Effector CD8-positive, alpha-beta T cell (primary cell): ENCODE measurements at regions not wholly inside any gene's neighbourhood (a gene's known extent, or its start where the extent isn't known, plus 50 kb on each side); places are given as distances from the start of the nearest gene placed in this dataset.
"Not testable (repeated sequence)": the region's sequence is repeated elsewhere in the genome, so short reads cannot be mapped to it uniquely, and the experiment has no call there.

Source experiments
- DNase-seq: peaks from one replicate; lab custom pipeline; 2025; lab: John Stamatoyannopoulos, UW

DNA sequence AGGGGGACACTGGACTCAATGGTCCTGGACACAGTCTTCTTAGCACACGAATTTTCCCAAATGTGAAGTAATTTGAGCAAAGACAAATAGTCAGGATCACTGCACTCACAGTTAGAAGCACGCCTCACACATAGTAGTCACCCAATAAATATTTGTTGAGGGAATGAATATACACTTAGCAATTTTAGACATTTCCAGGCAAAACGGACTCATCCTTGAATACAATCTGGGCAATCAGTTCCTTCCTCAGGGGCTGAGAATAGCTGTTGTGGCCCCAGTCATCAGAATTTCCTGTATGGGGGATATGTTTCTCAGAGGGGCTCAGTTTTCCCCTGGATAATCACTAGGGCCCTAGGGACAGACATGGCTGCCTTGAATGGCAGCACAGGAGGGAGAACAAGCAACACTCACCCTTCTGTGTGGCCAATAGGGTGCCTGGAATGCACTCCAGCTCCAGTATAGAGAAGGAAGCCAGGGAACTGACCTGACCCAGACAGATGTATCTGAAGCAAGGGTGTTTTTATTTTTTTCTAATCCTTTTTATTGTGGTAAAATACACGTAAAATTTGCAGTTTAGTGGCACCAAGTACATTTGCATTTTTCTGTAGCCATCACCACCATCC is 282.7 kb upstream of the ZNF32 start:
- DNase-seq: no peak

DNA sequence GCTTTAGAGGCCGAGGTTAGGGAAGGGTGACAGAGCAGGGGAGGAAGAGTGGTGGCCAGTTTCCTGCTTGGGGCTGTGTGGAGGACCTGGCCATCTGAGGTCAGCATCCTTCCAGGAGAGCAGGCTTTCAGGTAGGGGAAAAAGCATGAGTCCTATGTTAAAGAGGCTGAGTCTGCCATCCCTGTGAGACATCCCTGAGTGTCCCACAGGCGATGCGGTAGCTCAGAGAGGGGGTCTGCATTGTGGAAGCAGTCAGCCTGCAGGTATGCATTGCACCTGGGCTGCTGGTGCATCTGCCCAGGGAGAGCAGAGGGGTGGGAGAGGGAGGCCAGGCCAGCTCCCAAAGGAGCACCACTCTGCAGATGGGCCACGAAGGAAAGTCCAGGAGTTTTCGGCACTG is 282.1 kb upstream of the ZNF32 start:
- no peak for DNase-seq

DNA sequence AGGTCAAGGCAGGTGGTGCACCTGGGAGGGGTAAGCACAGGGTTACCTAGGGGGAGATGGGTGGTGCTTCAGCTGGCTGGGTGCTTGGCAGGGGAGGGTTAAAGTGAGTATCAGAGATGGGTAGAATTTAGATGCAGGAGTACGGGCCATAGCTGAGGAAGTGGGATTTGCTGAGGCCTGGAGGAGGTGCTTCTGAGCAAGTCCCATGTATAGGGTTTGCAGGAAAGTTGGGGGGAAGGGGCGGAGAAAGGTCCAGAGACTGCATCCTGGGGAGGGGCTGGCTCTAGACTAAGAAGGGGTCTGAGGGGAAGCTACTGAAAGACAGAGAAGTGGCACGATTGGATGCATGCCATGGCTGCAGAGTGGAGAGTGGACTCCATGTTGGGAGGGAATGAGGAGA is 281.6 kb upstream of the ZNF32 start:
- no peak for DNase-seq

DNA sequence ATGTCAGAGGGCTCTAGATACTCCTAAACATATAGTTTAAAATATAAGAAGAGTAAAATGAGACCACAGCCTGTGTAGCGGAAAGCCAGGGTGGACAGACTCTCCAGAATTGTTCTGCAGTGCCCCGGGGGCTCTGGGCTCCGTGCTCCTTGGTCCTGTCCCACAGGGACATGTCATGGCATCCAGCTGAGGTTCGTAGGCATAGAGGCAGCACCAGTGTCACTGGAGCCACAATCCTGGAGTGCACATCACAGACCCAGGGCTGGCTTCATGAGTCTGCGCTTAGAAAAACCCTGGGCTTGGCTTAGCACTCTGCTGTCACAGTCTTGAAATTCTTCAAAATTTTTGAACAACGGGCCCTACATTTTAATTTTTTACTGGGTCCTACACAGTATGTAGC is 280.4 kb upstream of the ZNF32 start:
- DNase-seq: no peak

DNA sequence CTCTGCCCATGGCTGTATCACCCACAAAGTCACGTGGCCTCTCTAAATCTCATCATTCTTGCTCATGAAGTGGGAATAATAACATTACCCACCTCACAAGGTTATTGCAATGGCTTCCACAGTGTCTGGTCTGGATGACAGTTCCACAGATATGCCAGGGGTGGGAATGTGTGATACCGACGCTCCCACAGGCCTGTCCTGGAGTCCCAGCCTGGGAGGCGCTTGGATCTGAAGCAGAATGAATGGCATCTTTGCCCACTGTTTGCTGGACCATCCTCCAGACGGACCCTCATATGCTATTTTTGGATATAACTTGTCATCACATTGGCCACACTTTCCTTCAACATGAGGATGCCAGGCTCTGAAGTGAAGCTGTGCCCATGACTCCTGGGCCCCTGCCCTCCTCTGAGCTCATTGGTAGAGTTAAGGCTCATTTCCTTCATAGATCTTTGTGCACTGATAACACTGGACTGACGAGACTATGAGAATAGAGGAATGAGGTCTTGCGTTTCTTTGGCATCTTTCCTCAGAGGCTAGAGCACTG is 279.8 kb upstream of the ZNF32 start:
- DNase-seq: no peak

DNA sequence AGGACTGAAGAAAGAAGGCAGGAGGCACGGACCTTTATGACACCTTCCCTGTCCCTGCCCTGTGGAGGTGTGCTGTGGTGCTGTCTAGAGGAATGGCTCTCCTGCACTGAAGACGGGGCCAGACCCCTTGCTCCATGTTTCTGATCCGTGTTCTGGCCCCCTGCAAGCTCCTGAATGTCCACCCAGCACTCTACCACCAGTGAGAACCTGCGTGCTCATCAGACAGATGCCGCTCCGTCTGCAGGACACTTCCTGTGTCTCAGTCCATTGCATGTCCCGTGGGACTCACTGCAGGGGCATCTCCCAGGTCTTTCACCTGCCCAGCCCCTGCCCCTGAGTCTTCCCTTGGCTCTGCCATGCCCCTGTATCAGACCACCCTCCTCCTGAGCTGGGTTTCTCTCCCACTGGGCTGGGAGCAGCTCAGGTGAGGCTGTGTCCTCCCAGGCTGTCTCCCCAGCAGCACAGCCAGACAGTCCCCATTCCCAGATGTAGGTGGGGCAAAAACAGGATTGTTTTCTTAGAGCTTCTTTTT is 278.3 kb upstream of the ZNF32 start:
- no peak for DNase-seq

DNA sequence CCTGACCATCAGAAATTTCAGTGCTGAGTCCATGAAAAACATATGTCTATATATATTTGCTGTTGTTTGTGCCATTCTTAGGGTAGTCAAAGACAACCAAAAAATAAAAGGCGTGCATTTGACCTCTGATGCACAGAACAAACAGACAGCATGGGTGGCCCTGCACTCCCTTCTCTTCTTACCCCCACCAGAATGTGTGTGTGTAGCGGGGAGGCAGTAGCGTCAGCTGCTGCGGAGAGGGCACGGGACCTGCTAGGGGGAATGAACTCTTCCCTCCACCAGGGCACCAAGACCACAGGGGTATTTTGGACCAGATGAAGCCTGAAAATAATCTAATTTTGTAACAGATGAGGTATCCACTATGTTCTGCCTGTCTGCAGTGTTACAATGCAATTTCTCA is 277.7 kb upstream of the ZNF32 start:
- DNase-seq: no peak

DNA sequence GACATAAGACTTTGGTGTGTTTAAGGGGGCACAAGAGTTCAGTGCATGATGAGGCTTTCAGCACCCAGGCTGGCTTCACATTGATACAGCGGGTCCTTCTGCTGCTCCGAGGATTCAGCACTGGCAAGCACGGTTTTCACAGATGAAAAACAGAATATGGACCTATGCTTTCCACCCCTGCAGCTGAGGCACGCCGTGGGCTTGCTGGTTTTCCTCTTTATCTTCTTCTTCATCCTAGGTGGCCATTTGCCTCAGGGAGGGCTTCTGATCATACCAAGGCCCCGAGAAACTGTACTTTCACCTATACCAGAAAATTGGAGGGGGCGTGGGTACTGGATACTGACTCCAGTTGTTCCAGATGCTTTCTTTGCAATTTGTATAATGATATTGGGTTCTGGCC is 277.1 kb upstream of the ZNF32 start:
- no peak for DNase-seq

DNA sequence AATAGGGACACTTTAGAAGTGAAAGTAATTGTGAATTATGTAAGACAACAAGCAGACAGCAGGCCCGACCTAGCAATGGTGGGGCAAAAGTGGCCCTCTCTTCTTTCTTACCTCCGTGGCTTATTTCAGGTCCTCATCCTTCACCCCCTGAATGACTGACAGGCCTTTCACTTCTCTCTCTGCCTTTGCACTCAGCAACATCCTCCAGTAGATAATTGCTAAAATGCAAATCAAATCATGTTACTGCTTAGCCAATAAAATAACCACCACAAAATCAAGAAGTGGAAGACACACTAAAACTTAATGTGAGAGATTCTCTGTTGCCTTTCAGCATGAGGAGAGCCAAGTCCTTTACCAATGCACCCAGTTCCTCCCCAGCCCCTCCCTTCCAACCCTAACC is 274.6 kb upstream of the ZNF32 start:
- no peak for DNase-seq

DNA sequence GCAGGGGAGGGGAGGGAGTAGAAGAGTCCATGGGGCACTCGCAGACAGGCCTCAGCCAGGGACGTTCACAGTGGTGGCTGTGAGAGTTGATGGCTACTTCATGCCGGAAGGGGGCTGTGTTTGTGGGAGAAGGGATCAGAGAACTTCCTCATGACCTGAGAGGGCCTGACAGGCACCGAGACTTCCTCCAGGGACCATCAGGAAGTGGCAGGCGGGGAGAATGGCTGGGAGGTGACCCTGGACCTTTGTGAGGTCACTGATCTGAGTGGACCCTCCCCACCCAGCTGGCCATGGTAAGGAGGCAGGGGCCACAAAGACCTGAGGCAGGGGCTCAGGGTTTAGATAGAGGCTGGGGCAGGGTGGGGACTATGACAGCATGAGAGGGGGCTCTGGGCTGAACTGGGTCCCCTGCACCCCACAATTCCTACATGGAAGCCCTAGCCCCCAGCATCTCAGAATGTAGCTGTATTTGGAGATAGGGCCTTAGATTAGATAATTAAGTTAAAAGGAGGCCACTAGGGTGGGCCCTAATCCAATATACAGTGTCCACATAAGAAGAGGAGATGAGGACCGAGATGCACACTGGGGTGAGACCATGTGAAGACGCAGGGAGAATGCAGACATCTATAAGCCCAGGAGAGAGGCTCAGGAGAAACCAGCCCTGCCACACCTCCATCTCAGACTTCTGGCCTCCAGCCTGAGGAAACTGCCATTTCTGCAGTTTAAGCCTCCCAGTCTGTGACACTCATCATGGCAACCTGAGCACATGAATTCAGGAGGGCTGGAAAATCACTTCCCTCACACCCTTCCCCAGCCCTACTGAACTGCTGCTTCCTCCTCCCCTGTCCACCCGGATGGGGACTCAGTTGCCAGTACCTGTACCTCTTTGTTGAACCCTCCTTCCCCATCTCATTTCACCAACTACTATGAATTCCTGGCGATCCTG is 273.9 kb upstream of the ZNF32 start:
- no peak for DNase-seq

DNA sequence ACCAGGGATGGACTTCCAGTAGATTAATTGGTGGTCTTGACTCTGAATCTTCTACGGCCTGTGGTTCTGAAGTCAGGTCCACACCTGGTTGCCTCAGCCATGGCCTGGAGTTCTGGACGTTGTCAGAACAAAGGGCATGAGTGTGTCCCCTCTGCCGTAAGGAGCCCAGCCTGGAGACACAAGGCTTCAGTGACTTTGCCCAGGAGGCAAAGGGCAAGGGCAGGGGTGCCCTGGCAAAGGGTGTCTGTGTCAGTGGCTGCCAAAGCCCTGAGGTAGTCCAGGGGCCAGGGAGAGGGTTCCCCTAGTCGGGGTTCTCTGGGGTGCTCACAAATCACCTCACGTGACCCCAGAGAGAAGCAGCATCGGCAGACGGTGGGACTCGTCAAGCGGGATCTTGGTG is 273.2 kb upstream of the ZNF32 start:
- DNase-seq: no peak

DNA sequence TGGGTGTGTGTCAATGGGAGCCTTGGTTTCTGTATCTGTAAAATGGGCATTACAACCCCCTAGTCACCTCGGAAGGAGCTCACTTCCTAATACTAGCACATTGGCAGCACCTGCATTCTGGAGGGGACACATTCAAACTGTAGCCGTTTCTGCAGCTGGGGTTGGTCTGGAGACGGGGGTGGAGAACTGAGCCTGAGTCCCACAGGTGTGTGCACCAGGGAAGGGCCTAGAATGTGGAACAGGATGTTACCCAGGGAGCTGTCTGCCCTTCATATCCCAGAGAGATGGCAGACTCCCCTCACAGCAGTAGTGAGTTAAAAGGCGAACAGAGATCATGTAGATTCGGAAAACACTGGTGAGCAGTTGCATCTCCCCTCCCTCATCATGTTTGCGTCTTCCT is 272.8 kb upstream of the ZNF32 start:
- no peak for DNase-seq

DNA sequence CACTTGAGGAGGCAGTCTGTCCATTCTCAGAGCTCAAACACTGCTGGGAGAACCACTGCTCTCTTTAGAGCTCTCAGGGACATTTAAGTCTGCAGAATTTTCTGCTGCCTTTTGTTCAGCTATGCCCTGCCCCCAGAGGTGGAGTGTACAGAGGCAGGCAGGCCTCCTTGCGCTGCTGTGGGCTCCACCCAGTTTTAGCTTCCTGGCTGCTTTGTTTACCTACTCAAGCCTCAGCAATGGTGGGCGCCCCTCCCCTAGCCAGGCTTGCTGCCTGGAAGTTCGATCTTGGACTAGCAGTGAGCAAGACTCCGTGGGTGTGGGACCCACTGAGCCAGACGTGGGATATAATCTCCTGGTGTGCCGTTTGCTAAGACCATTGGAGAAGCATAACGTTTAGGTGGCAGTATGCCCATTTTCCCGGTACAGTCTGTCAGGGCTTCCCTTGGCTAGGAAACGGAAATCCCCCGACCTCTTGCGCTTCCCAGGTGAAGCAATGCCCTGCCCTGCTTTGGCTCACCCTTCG is 271.6 kb upstream of the ZNF32 start:
- DNase-seq: not testable (repeated sequence)

DNA sequence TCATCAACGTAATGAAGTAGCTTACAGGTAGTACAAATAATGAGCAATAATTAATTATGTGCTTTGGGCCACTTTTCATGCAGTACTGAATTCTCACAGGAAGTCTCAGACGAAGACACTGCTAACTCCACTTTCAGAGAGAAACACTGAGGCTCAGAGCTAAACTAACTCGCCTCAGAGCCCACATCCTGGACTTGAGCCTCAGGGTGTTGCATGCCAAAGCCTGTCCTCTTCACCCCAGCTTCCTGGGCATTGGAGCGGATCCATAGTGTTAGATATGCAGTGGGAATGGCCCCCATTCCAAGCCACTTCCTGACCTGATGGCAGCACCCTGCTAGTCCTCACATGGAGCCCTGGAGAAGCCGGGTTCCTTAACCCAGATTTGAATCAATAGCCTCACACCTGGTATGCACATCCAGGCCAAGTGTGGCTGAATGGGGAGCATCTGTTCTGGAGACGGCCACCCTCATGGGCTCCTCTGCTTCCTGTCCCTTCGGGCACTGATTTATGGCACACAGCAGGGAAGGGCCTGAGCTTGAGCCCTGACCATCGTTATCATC is 265.1 kb upstream of the ZNF32 start:
- DNase-seq: no peak

DNA sequence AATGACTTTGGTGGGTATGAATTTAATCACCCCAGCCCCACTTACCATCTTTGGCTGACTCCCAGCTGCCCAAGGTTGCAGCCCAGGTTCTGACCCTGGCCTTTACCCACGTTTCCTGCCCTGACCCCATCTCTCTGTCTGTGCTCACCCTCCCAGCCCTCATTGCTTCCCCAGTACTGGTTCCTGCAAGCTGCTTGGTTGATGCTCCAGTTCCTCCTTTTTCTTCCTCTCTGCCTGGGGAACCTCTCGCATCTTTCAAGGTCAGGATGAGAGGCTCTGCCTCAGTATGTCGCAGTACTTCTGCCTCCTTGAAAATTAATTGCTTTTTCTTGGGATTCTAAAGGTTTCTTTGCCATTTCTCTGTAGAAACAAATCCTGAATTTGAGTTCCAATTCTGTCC is 263.8 kb upstream of the ZNF32 start:
- DNase-seq: no peak

DNA sequence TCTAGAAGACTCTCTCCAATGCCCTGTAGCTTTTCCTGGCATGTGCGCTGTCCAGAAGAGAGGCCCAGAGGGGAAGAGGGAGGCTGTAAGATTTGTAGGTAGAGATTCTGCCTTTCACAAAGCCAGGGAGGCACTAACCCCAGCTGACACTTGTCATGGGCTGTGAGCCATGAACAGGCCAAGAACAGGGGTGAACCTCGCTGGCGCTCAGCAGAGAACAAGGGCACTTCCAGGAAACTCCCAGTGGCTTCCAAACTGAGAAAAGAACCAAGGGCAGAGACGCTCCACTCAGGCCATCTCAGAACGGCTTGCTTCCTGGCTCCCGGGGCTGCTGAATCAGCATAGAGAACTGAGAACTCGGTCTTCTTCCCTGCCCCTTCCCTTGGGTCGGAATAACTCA is 257.8 kb upstream of the ZNF32 start:
- no peak for DNase-seq

DNA sequence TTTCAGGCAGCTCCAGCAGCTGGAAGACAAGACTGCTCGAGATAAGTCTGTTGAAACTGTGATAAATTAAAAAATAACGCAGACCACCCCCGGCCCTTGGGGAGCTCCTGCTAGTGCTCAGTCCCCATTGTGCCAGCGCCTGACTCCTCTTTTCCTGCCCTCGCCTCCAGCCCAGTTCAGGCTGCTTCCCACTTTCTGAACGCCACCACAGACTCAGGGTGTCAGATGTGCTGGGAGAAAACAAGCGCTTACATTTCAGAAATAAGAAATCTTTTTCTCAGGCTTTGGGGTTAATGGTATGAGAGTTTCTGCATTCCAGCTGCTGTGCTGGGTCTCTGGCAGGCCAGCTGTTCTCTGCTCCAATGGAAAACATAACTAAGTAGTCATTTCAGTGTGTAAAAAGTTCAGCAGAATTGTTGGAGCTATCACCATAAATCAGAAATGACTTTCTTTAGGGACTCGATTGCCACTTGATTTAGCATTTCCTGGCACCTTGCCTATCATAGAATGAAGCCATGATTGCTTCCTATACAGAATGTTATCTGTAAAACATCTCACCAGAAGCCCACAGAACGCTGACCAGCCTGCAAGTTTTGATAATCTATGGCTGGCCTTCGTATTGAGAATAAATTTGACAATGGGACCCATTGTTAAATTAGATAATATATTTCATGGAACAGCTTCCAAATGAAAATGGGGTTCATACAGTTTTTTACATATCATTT is 257.0 kb upstream of the ZNF32 start:
- no peak for DNase-seq

DNA sequence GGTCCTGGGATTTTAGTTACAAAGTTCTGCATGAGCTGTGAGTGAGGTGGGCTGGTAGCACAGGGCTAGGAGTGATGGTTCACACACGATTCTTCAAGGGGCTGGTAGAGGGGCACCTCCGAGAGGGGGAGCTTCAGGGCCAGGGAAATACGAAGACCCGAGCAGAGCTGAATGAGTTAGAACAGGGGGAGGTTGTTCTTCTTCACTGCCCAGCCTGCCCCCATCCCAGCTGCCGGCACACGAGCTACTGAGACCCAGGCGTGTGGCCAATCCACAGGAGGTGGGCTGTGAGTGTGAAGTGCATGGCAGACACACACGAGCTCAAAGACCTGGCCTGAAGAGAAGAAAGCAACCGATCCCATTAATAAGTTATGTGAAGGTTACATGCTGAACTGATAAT is 256.2 kb upstream of the ZNF32 start:
- no peak for DNase-seq

DNA sequence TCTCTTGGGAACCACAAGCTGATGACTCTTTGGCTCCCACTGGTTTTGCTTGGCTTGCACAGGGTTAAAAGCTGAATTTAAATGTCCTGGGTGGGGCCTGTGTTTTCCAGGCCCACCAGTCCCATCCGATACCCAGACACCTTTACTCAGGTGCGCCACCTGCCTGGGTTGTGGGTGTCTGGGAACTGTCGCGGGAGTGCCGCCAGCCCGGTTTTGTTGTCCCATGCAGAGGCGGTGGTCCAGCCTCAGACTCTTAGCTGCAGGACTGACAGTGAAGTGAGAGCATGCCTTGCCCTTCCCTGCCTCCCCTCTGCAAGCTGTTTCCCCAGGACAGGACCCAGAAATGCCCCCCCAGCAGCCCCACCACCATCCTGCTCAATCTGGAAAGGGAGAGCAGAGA is 255.6 kb upstream of the ZNF32 start:
- no peak for DNase-seq

DNA sequence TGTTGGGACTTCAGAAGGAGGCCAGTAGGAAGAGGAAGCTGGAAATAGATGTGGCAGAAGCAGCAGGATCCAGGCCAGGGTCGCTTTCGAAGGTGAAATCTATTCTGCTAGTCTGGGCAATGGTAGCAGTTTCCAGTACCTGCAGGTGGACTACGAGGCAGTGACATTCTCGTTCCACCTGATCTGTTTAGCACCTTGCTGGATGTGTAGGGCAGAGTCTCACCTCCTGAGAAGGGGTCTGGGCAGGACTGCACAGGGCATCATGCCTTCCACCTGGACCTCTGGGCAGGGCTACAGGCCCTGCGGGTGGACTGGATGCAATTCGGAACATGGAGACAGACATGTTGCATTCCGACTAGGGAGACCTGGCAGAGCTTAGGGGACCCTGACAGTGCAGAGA is 254.8 kb upstream of the ZNF32 start:
- no peak for DNase-seq

DNA sequence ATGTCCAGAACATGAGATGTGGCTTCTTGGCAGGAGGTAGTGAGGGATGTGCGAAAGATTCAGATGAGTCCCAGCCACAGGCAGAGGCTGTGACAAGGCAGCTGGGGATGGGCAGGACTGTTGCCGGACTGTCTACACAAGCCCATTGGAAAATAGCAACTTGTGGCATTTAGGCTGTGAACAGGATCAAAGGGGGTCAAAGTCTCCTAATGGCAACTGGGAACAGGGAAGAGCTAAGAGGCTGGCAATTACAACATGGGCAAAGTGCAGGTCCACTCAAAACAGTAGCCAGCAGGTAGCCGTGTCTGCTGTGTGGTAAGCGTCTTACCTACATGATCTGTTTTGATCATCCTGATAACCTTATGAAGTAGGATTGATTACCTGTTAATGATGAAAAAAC is 254.2 kb upstream of the ZNF32 start:
- no peak for DNase-seq
